ENCODE measurements at regions not wholly inside any gene's neighbourhood (a gene's known extent, or its start where the extent isn't known, plus 50 kb on each side); places are given as distances from the start of the nearest gene placed in this dataset.
"Not testable (repeated sequence)": the region's sequence is repeated elsewhere in the genome, so short reads cannot be mapped to it uniquely, and the experiment has no call there.

GRCh38 chr18:71223486-71223885, 934.6 kb downstream of the SOCS6 start:
- no peaks in the 10 kb centered on the region for H3K36me3 ChIP-seq (ENCODE audit: control insufficient read depth in 2 of 2, insufficient read depth in 2 of 2, low read length in 1 of 2)

GRCh38 chr18:71221405-71221804, 932.6 kb downstream of the SOCS6 start:
- 80 to 83% methylated on average over 6 of the region's 6 CpGs for WGBS, 2 donors

More at GRCh38 chr18:71223486-71223885, 934.6 kb downstream of the SOCS6 start:
- Histone ChIP-seq H3K4me3 (ENCODE audit: low read depth in 1 of 2, low read length in 2 of 2) (no peak overlapping the region), H3K27me3 (ENCODE audit: control insufficient read depth in 1 of 2, insufficient read depth in 2 of 2, low read length in 2 of 2) (no peaks in the 10 kb centered on the region), H3K9me3 (ENCODE audit: control insufficient read depth in 2 of 2, insufficient read depth in 1 of 2, low read depth in 1 of 2, low read length in 1 of 2) (no peaks in the 10 kb centered on the region), H3K27ac (ENCODE audit: low read depth in 2 of 2, low read length in 1 of 2) (no peak overlapping the region), H3K4me1 (ENCODE audit: control insufficient read depth in 2 of 2, insufficient read depth in 2 of 2, low read length in 1 of 2) (no peaks in the 10 kb centered on the region)

GRCh38 chr18:71212739-71213138, 923.9 kb downstream of the SOCS6 start:
- H3K4me1 ChIP-seq (ENCODE audit: control insufficient read depth in 2 of 2, insufficient read depth in 2 of 2, low read length in 1 of 2); H3K9me3 ChIP-seq (ENCODE audit: control insufficient read depth in 2 of 2, insufficient read depth in 1 of 2, low read depth in 1 of 2, low read length in 1 of 2); H3K27me3 ChIP-seq (ENCODE audit: control insufficient read depth in 1 of 2, insufficient read depth in 2 of 2, low read length in 2 of 2); H3K36me3 ChIP-seq (ENCODE audit: control insufficient read depth in 2 of 2, insufficient read depth in 2 of 2, low read length in 1 of 2); H3K4me3 ChIP-seq (ENCODE audit: low read depth in 1 of 2, low read length in 2 of 2); H3K27ac ChIP-seq (ENCODE audit: low read depth in 2 of 2, low read length in 1 of 2): not testable (repeated sequence)
- 95 to 96% methylated on average over 26 of the region's 26 CpGs for WGBS, 2 donors

More at GRCh38 chr18:71221405-71221804, 932.6 kb downstream of the SOCS6 start:
- Histone ChIP-seq H3K4me1 (ENCODE audit: control insufficient read depth in 2 of 2, insufficient read depth in 2 of 2, low read length in 1 of 2) (no peaks in the 10 kb centered on the region), H3K36me3 (ENCODE audit: control insufficient read depth in 2 of 2, insufficient read depth in 2 of 2, low read length in 1 of 2) (no peaks in the 10 kb centered on the region), H3K27me3 (ENCODE audit: control insufficient read depth in 1 of 2, insufficient read depth in 2 of 2, low read length in 2 of 2) (no peaks in the 10 kb centered on the region), H3K4me3 (ENCODE audit: low read depth in 1 of 2, low read length in 2 of 2) (no peak overlapping the region), H3K9me3 (ENCODE audit: control insufficient read depth in 2 of 2, insufficient read depth in 1 of 2, low read depth in 1 of 2, low read length in 1 of 2) (no peaks in the 10 kb centered on the region), H3K27ac (ENCODE audit: low read depth in 2 of 2, low read length in 1 of 2) (no peak overlapping the region)

- Histone ChIP-seq H3K4me3 (ENCODE audit: low read depth in 1 of 2, low read length in 2 of 2) (no peak overlapping the region), H3K27ac (ENCODE audit: low read depth in 2 of 2, low read length in 1 of 2) (no peak overlapping the region), H3K27me3 (ENCODE audit: control insufficient read depth in 1 of 2, insufficient read depth in 2 of 2, low read length in 2 of 2) (no peaks in the 10 kb centered on the region), H3K4me1 (ENCODE audit: control insufficient read depth in 2 of 2, insufficient read depth in 2 of 2, low read length in 1 of 2) (no peaks in the 10 kb centered on the region), H3K36me3 (ENCODE audit: control insufficient read depth in 2 of 2, insufficient read depth in 2 of 2, low read length in 1 of 2) (no peaks in the 10 kb centered on the region), H3K9me3 (ENCODE audit: control insufficient read depth in 2 of 2, insufficient read depth in 1 of 2, low read depth in 1 of 2, low read length in 1 of 2) (peaks cover 0 to 7% of the 10 kb centered on the region in 2 donors)
- WGBS, 2 donors = 93 to 94% methylated on average over 8 to 12 of the region's 33 CpGs
Measured at GRCh38 chr18:71212222-71212621, 923.4 kb downstream of the SOCS6 start.

GRCh38 chr18:71209944-71210343, 921.1 kb downstream of the SOCS6 start:
- 48 to 58% methylated on average over 2 of the region's 2 CpGs for whole genome bisulfite sequencing, 2 donors
- Histone ChIP-seq H3K36me3 (ENCODE audit: control insufficient read depth in 2 of 2, insufficient read depth in 2 of 2, low read length in 1 of 2) (no peaks in the 10 kb centered on the region), H3K4me3 (ENCODE audit: low read depth in 1 of 2, low read length in 2 of 2) (no peak overlapping the region), H3K27me3 (ENCODE audit: control insufficient read depth in 1 of 2, insufficient read depth in 2 of 2, low read length in 2 of 2) (no peaks in the 10 kb centered on the region), H3K4me1 (ENCODE audit: control insufficient read depth in 2 of 2, insufficient read depth in 2 of 2, low read length in 1 of 2) (no peaks in the 10 kb centered on the region), H3K9me3 (ENCODE audit: control insufficient read depth in 2 of 2, insufficient read depth in 1 of 2, low read depth in 1 of 2, low read length in 1 of 2) (peaks cover 0 to 7% of the 10 kb centered on the region in 2 donors), H3K27ac (ENCODE audit: low read depth in 2 of 2, low read length in 1 of 2) (no peak overlapping the region)

- no peak overlapping the region for H3K4me3 ChIP-seq (ENCODE audit: low read depth in 1 of 2, low read length in 2 of 2)
- peaks cover 0 to 3% of the 10 kb centered on the region in 2 donors for H3K9me3 ChIP-seq (ENCODE audit: control insufficient read depth in 2 of 2, insufficient read depth in 1 of 2, low read depth in 1 of 2, low read length in 1 of 2)
- H3K27ac ChIP-seq (ENCODE audit: low read depth in 2 of 2, low read length in 1 of 2) = no peak overlapping the region
- H3K36me3 ChIP-seq (ENCODE audit: control insufficient read depth in 2 of 2, insufficient read depth in 2 of 2, low read length in 1 of 2) = no peaks in the 10 kb centered on the region
- WGBS, 2 donors = 62 to 64% methylated on average over 1 of the region's 1 CpG
- no peaks in the 10 kb centered on the region for H3K27me3 ChIP-seq (ENCODE audit: control insufficient read depth in 1 of 2, insufficient read depth in 2 of 2, low read length in 2 of 2)
- H3K4me1 ChIP-seq (ENCODE audit: control insufficient read depth in 2 of 2, insufficient read depth in 2 of 2, low read length in 1 of 2) = no peaks in the 10 kb centered on the region
Measured at GRCh38 chr18:71194438-71194837, 905.6 kb downstream of the SOCS6 start.

- Histone ChIP-seq H3K9me3 (ENCODE audit: control insufficient read depth in 2 of 2, insufficient read depth in 1 of 2, low read depth in 1 of 2, low read length in 1 of 2) (peaks cover 0 to 3% of the 10 kb centered on the region in 2 donors), H3K27ac (ENCODE audit: low read depth in 2 of 2, low read length in 1 of 2) (no peak overlapping the region), H3K4me3 (ENCODE audit: low read depth in 1 of 2, low read length in 2 of 2) (no peak overlapping the region), H3K36me3 (ENCODE audit: control insufficient read depth in 2 of 2, insufficient read depth in 2 of 2, low read length in 1 of 2) (no peaks in the 10 kb centered on the region), H3K4me1 (ENCODE audit: control insufficient read depth in 2 of 2, insufficient read depth in 2 of 2, low read length in 1 of 2) (no peaks in the 10 kb centered on the region), H3K27me3 (ENCODE audit: control insufficient read depth in 1 of 2, insufficient read depth in 2 of 2, low read length in 2 of 2) (no peaks in the 10 kb centered on the region)
- 86 to 90% methylated on average over 3 of the region's 3 CpGs for WGBS, 2 donors
Measured at GRCh38 chr18:71189581-71189980, 900.7 kb downstream of the SOCS6 start.

GRCh38 chr18:71168557-71169145, 879.8 kb downstream of the SOCS6 start:
- Histone ChIP-seq H3K4me1 (ENCODE audit: control insufficient read depth in 2 of 2, insufficient read depth in 2 of 2, low read length in 1 of 2) (no peaks in the 10 kb centered on the region), H3K36me3 (ENCODE audit: control insufficient read depth in 2 of 2, insufficient read depth in 2 of 2, low read length in 1 of 2) (no peaks in the 10 kb centered on the region), H3K9me3 (ENCODE audit: control insufficient read depth in 2 of 2, insufficient read depth in 1 of 2, low read depth in 1 of 2, low read length in 1 of 2) (no peaks in the 10 kb centered on the region), H3K4me3 (ENCODE audit: low read depth in 1 of 2, low read length in 2 of 2) (no peak overlapping the region), H3K27ac (ENCODE audit: low read depth in 2 of 2, low read length in 1 of 2) (no peak overlapping the region), H3K27me3 (ENCODE audit: control insufficient read depth in 1 of 2, insufficient read depth in 2 of 2, low read length in 2 of 2) (no peaks in the 10 kb centered on the region)
- 45 to 47% methylated on average over 4 of the region's 4 CpGs for WGBS, 2 donors

GRCh38 chr18:71136487-71136886, 847.6 kb downstream of the SOCS6 start:
- no peaks in the 10 kb centered on the region for H3K4me1 ChIP-seq (ENCODE audit: control insufficient read depth in 2 of 2, insufficient read depth in 2 of 2, low read length in 1 of 2)
- WGBS, 2 donors = 44 to 49% methylated on average over 3 of the region's 3 CpGs
- H3K4me3 ChIP-seq (ENCODE audit: low read depth in 1 of 2, low read length in 2 of 2) = no peak overlapping the region
- H3K27me3 ChIP-seq (ENCODE audit: control insufficient read depth in 1 of 2, insufficient read depth in 2 of 2, low read length in 2 of 2) = no peaks in the 10 kb centered on the region
- H3K27ac ChIP-seq (ENCODE audit: low read depth in 2 of 2, low read length in 1 of 2) = no peak overlapping the region
- H3K36me3 ChIP-seq (ENCODE audit: control insufficient read depth in 2 of 2, insufficient read depth in 2 of 2, low read length in 1 of 2) = no peaks in the 10 kb centered on the region
- H3K9me3 ChIP-seq (ENCODE audit: control insufficient read depth in 2 of 2, insufficient read depth in 1 of 2, low read depth in 1 of 2, low read length in 1 of 2) = no peaks in the 10 kb centered on the region

GRCh38 chr18:71134122-71134521, 845.3 kb downstream of the SOCS6 start:
- H3K4me1 ChIP-seq (ENCODE audit: control insufficient read depth in 2 of 2, insufficient read depth in 2 of 2, low read length in 1 of 2) = no peaks in the 10 kb centered on the region
- WGBS, 2 donors = 70 to 75% methylated on average over 4 of the region's 4 CpGs
- H3K27me3 ChIP-seq (ENCODE audit: control insufficient read depth in 1 of 2, insufficient read depth in 2 of 2, low read length in 2 of 2) = no peaks in the 10 kb centered on the region
- peaks cover 0 to 2% of the 10 kb centered on the region in 2 donors for H3K9me3 ChIP-seq (ENCODE audit: control insufficient read depth in 2 of 2, insufficient read depth in 1 of 2, low read depth in 1 of 2, low read length in 1 of 2)
- H3K4me3 ChIP-seq (ENCODE audit: low read depth in 1 of 2, low read length in 2 of 2) = no peak overlapping the region
- no peak overlapping the region for H3K27ac ChIP-seq (ENCODE audit: low read depth in 2 of 2, low read length in 1 of 2)
- H3K36me3 ChIP-seq (ENCODE audit: control insufficient read depth in 2 of 2, insufficient read depth in 2 of 2, low read length in 1 of 2) = no peaks in the 10 kb centered on the region
